HG02973 (cell line): ENCODE measurements at regions not wholly inside any gene's neighbourhood (a gene's known extent, or its start where the extent isn't known, plus 50 kb on each side); places are given as distances from the start of the nearest gene placed in this dataset.

Experiments
- ATAC-seq: cut with Tn5 transposase; IDR thresholded peaks from one replicate; pipeline ENCODE4 v1.9.1; 2021; ENCODE audit warnings: moderate library complexity; ENCODE audit not compliant: unreplicated experiment

- no peak for ATAC-seq
Measured at GRCh38 chr4:32268863-32269262, 1548.7 kb downstream of the PCDH7 start.

- no peak for ATAC-seq
Measured at GRCh38 chr4:32290102-32290501, 1569.9 kb downstream of the PCDH7 start.

- no peak for ATAC-seq
Measured at GRCh38 chr4:32318926-32319325, 1598.8 kb downstream of the PCDH7 start.

GRCh38 chr4:32321421-32321820 lies 1601.3 kb downstream of the PCDH7 start:
- ATAC-seq = no peak

GRCh38 chr4:32334759-32335158 lies 1614.6 kb downstream of the PCDH7 start:
- ATAC-seq = no peak

- no peak for ATAC-seq
Measured at GRCh38 chr4:32337403-32337802, 1617.2 kb downstream of the PCDH7 start.

GRCh38 chr4:32340591-32340990 lies 1620.4 kb downstream of the PCDH7 start:
- no peak for ATAC-seq

GRCh38 chr4:32341342-32341741 lies 1621.2 kb downstream of the PCDH7 start:
- no peak for ATAC-seq

- ATAC-seq = no peak
Measured at GRCh38 chr4:32342054-32342453, 1621.9 kb downstream of the PCDH7 start.

- no peak for ATAC-seq
Measured at GRCh38 chr4:32349026-32349425, 1628.9 kb downstream of the PCDH7 start.

GRCh38 chr4:32374206-32374605 lies 1654.0 kb downstream of the PCDH7 start:
- no peak for ATAC-seq

GRCh38 chr4:32393806-32394205 lies 1673.6 kb downstream of the PCDH7 start:
- no peak for ATAC-seq

GRCh38 chr4:32394255-32394654 lies 1674.1 kb downstream of the PCDH7 start:
- no peak for ATAC-seq

- ATAC-seq = no peak
Measured at GRCh38 chr4:32396507-32397070, 1676.4 kb downstream of the PCDH7 start.

GRCh38 chr4:32400870-32401269 lies 1680.7 kb downstream of the PCDH7 start:
- no peak for ATAC-seq

- no peak for ATAC-seq
Measured at GRCh38 chr4:32417113-32417704, 1697.0 kb downstream of the PCDH7 start.

- no peak for ATAC-seq
Measured at GRCh38 chr4:32423267-32423666, 1703.1 kb downstream of the PCDH7 start.

GRCh38 chr4:32425243-32425642 lies 1705.1 kb downstream of the PCDH7 start:
- no peak for ATAC-seq

GRCh38 chr4:32427566-32427965 lies 1707.4 kb downstream of the PCDH7 start:
- ATAC-seq = no peak

GRCh38 chr4:32429151-32429550 lies 1709.0 kb downstream of the PCDH7 start:
- no peak for ATAC-seq

GRCh38 chr4:32435308-32435707 lies 1715.1 kb downstream of the PCDH7 start:
- no peak for ATAC-seq

- ATAC-seq = no peak
Measured at GRCh38 chr4:32436816-32437215, 1716.6 kb downstream of the PCDH7 start.

- no peak for ATAC-seq
Measured at GRCh38 chr4:32440391-32440790, 1720.2 kb downstream of the PCDH7 start.
